T-cell (primary cell): ENCODE measurements at regions not wholly inside any gene's neighbourhood (a gene's known extent, or its start where the extent isn't known, plus 50 kb on each side); places are given as distances from the start of the nearest gene placed in this dataset.

ENCODE experiments used
- ATAC-seq, 4 experiments: fragments of 200-7000 bp in 3 of 4; fragments of 150-1000 bp in 1 of 4; cut with Tn5 transposase; replicated peaks in 1 of 4; 1 replicate in 3 of 4; 2 replicates in 1 of 4; pipeline ENCODE4 v1.10.0; 2021; ENCODE audit warnings: moderate library complexity in 3 of 4, mild to moderate bottlenecking in 2 of 4, moderate number of reproducible peaks in 1 of 4
- CTCF ChIA-PET, 2 donors: fragments of 300-600 bp; sonication (Branson Sonifier 250); formaldehyde crosslinking; loops; one replicate each; lab custom pipeline; 2022; ENCODE audit warnings: antibody characterized with exemption in 2 of 2; lab: Charles Lee
- POLR2A ChIA-PET, 2 donors: fragments of 300-600 bp; sonication (Branson Sonifier 250); formaldehyde crosslinking; loops; one replicate each; lab custom pipeline; 2022; ENCODE audit warnings: antibody characterized with exemption in 2 of 2; lab: Charles Lee
- DNase-seq, 35 experiments: peaks; one replicate each; pipeline versions ENCODE4 v3.0.0 to v3.0.0-alpha.2; 2013 to 2023
- H3K27ac ChIP-seq: one replicate; pipeline ENCODE4 v1.5.1; 2013; ENCODE audit warnings: low read length
- H3K27me3 ChIP-seq, 2 experiments: replicated peaks in 1 of 2; 1 replicate in 1 of 2; 2 replicates in 1 of 2; pipeline versions ENCODE4 v1.6.1 to v1.7.0; 2013; ENCODE audit warnings: low read length in 1 of 2, mixed read lengths in 1 of 2; ENCODE audit not compliant: control insufficient read depth in 2 of 2, insufficient read depth in 2 of 2; ENCODE audit errors: extremely low read depth in 1 of 2
- H3K36me3 ChIP-seq, 2 donors: 1 replicate in 1 of 2; 2 replicates in 1 of 2; pipeline versions ENCODE4 v1.6.1 to v1.7.0; 2013; ENCODE audit warnings: low read length in 1 of 2; ENCODE audit not compliant: control insufficient read depth in 2 of 2, insufficient read depth in 1 of 2; ENCODE audit errors: extremely low read depth in 1 of 2
- H3K4me1 ChIP-seq, 2 experiments: 1 replicate in 1 of 2; 2 replicates in 1 of 2; pipeline versions ENCODE4 v1.6.1 to v1.7.0; 2013; ENCODE audit warnings: low read length in 2 of 2, mixed read lengths in 1 of 2; ENCODE audit not compliant: insufficient read depth in 2 of 2, control insufficient read depth in 1 of 2; ENCODE audit errors: extremely low read depth in 1 of 2
- H3K4me3 ChIP-seq, 2 donors: 1 replicate in 1 of 2; 2 replicates in 1 of 2; pipeline versions ENCODE4 v1.5.1 to v1.7.0; 2013; ENCODE audit warnings: mild to moderate bottlenecking in 2 of 2, low read length in 1 of 2, moderate library complexity in 1 of 2; ENCODE audit not compliant: control insufficient read depth in 1 of 2; ENCODE audit errors: extremely low read depth in 1 of 2
- H3K9me3 ChIP-seq: 2 replicates; pipeline ENCODE4 v1.7.0; 2013
- H3K27ac Mint-ChIP-seq, 2 donors: one replicate each; pipeline ENCODE4 v1.8.0; 2020 to 2021; ENCODE audit warnings: mild to moderate bottlenecking in 2 of 2, mixed read lengths in 2 of 2
- H3K27me3 Mint-ChIP-seq, 2 donors: one replicate each; pipeline ENCODE4 v1.8.0; 2021 to 2022; ENCODE audit warnings: mixed read lengths in 2 of 2
- H3K36me3 Mint-ChIP-seq: one replicate; pipeline ENCODE4 v1.8.0; 2021; ENCODE audit warnings: mixed read lengths
- H3K4me1 Mint-ChIP-seq, 3 donors: one replicate each; pipeline ENCODE4 v1.8.0; 2020 to 2022; ENCODE audit warnings: mixed read lengths in 3 of 3, mild to moderate bottlenecking in 1 of 3
- H3K4me3 Mint-ChIP-seq, 3 donors: one replicate each; pipeline ENCODE4 v1.8.0; 2020 to 2022; ENCODE audit warnings: mild to moderate bottlenecking in 3 of 3, mixed read lengths in 3 of 3, moderate library complexity in 3 of 3
- H3K9me3 Mint-ChIP-seq, 3 donors: one replicate each; pipeline ENCODE4 v1.8.0; 2020 to 2022; ENCODE audit warnings: mixed read lengths in 3 of 3
- WGBS: methylation state at CpG from one replicate; pipeline ENCODE4 v1.1.5; 2013; ENCODE audit warnings: missing lambda C conversion rate; ENCODE audit not compliant: insufficient coverage; 5-methylcytosine and 5-hydroxymethylcytosine counted together

DNA sequence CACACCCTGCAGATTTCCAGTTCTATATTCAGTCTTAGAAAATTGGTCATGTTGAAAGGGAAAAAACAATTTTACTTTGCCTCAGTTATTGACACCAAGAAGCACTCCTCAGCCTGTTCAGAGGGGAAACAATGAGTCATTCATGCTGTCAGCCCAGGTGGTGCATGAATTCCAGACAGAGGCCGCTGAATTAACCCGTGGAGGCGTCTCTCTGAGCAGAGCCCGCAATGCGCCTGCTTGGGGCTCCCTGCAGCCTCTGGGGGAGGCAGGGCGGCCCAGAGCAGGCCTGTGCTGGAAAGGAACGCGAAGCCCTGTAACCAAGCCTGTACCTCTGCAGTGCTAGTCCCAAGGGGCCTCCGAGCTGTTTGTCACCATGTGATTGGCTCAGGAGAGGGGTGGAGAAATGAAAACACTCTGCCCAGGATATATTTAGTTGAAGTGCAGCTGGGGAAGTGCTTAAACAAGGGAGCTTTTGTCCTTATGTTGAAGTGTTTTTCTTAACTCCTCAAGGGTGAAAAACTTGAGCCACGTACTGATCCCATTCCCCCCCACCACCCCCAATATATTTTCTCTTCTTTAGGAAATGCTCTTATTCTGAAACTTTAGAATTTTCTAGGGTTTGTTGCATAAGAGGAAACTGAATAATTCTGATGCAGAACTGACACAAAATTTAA lies 68.3 kb upstream of the CHD2 start:
- ChIA-PET CTCF (interaction anchor here in 1 of 2 donors (0.5 to 2.6 kb wide), 12 partner anchors 12 to 86 kb away, joined by 3 to 22 read pairs (median 6); partner anchors contain the start of gene CHD2), POLR2A (interaction anchor here (0.5 to 2.5 kb wide), 23 partner anchors 8 to 84 kb away, joined by 3 to 35 read pairs (median 5); partner anchors contain the start of gene CHD2 (in 1 of the 2))
- Mint-ChIP-seq H3K9me3 (no peaks in the 10 kb centered on the region), H3K4me1 (peaks cover 44 to 51% (median 48%) of the 10 kb centered on the region in 3 donors), H3K27me3 (no peaks in the 10 kb centered on the region), H3K36me3 (no peaks in the 10 kb centered on the region), H3K27ac (peak overlapping the region; percentile 97 to 99), H3K4me3 (peak overlapping the region; percentile 57 to 77 (median 71))
- H3K4me1 ChIP-seq: peaks cover 33 to 35% of the 10 kb centered on the region in 2 experiments
- peak overlapping the region; percentile 29 to 47 for H3K4me3 ChIP-seq
- ATAC-seq (peak; percentile 92 to 95 (median 94)), DNase-seq (peak; percentile 67 to 90 (median 78))
- H3K36me3 ChIP-seq: no peaks in the 10 kb centered on the region
- no peaks in the 10 kb centered on the region for H3K27me3 ChIP-seq
- no peaks in the 10 kb centered on the region for H3K9me3 ChIP-seq
- WGBS: under 1% methylated on average over 9 of the region's 10 CpGs
- H3K27ac ChIP-seq: peak overlapping the region; percentile 92

DNA sequence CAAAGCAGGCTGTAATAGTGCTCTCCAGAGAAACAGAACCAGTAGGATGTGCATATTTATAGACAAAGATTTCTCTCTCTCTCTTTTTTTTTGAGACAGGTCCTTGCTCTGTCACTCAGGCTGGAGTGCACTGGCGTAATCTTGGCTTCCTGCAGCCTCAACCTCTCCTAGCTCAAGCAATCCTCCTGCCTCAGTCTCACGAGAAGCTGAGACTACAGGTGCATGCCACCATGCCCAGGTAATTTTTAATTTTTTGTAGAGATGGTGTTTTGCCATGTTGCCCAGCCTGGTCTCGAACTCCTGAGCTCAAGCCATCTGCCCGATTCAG lies 67.1 kb upstream of the CHD2 start:
- peak overlapping the region; percentile 92 for H3K27ac ChIP-seq
- DNase-seq (peak in 1 of 35 experiments; percentile 33), ATAC-seq (no peak)
- Mint-ChIP-seq H3K9me3 (no peaks in the 10 kb centered on the region), H3K4me1 (peaks cover 45 to 56% (median 53%) of the 10 kb centered on the region in 3 donors), H3K4me3 (peak overlapping the region in 1 of 3 donors; percentile 77), H3K36me3 (no peaks in the 10 kb centered on the region), H3K27ac (peak overlapping the region; percentile 97 to 99), H3K27me3 (no peaks in the 10 kb centered on the region)
- no peak overlapping the region for H3K4me3 ChIP-seq
- no peaks in the 10 kb centered on the region for H3K9me3 ChIP-seq
- no peaks in the 10 kb centered on the region for H3K36me3 ChIP-seq
- H3K4me1 ChIP-seq: peaks cover 33 to 37% of the 10 kb centered on the region in 2 experiments
- WGBS: 90% methylated on average over 2 of the region's 4 CpGs
- no peaks in the 10 kb centered on the region for H3K27me3 ChIP-seq
- ChIA-PET POLR2A (interaction anchor here (0.7 to 1.6 kb wide), 4 partner anchors 9 to 49 kb away, joined by 3 to 6 read pairs (median 4); no protein-coding TSS in a partner anchor), CTCF (interaction anchor here (0.8 to 2.6 kb wide), 3 partner anchors 49 to 84 kb away, joined by 3 to 22 read pairs (median 10); partner anchors contain the start of gene CHD2 (in 1 of the 2))

DNA sequence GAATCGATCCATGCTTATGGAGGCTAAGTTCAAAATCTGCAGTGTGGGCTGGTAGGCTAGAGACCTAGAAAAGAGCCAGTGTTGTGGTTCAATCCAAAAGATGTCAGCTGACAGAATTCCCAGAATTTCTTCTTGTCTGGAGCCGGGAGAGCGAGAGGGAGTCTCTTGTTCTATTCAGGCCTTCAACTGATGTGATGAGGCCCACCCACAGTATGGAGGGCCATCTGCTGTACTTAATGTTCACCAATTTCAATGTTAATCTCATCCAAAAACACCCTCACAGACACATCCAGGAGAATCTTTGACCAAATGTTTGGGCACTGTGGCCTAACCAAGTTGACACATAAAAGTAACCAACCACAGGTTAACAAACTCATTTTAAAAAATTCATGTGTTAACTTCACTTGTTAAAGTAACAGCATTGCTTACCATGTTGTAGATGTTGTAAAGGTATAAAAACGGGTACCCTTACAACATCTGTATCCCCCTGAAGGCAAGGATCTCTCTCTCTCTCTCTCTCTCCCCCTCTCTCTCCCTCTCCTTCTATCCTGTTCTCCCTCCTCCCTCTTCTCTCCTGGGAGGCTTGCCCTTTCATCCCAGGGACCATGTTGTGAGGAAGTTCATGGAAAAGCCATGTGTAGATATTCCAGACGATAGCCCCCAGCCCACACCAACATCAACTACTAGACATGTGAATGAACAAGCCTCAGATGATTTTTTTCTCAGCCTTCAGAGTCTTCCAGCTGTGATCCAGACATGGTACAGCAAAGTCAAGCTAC lies 66.4 kb upstream of the CHD2 start:
- POLR2A ChIA-PET: interaction anchor here (0.7 to 1.6 kb wide), 4 partner anchors 10 to 49 kb away, joined by 3 to 9 read pairs (median 4); no protein-coding TSS in a partner anchor
- H3K27ac ChIP-seq: peak overlapping the region; percentile 92
- Mint-ChIP-seq H3K4me1 (peaks cover 51 to 62% (median 59%) of the 10 kb centered on the region in 3 donors), H3K36me3 (no peaks in the 10 kb centered on the region), H3K9me3 (no peaks in the 10 kb centered on the region), H3K27ac (peak overlapping the region; percentile 97 to 99), H3K27me3 (no peaks in the 10 kb centered on the region), H3K4me3 (peak overlapping the region in 1 of 3 donors; percentile 77)
- no peaks in the 10 kb centered on the region for H3K36me3 ChIP-seq
- peaks cover 36 to 41% of the 10 kb centered on the region in 2 experiments for H3K4me1 ChIP-seq
- CTCF ChIA-PET: interaction anchor here (0.8 to 2.5 kb wide), 2 partner anchors 49 to 83 kb away, joined by 3 to 22 read pairs; no protein-coding TSS in a partner anchor
- ATAC-seq (no peak), DNase-seq (no peak)
- 100% methylated on average over 1 of the region's 5 CpGs for WGBS
- no peaks in the 10 kb centered on the region for H3K9me3 ChIP-seq
- no peaks in the 10 kb centered on the region for H3K27me3 ChIP-seq
- H3K4me3 ChIP-seq: no peak overlapping the region

DNA sequence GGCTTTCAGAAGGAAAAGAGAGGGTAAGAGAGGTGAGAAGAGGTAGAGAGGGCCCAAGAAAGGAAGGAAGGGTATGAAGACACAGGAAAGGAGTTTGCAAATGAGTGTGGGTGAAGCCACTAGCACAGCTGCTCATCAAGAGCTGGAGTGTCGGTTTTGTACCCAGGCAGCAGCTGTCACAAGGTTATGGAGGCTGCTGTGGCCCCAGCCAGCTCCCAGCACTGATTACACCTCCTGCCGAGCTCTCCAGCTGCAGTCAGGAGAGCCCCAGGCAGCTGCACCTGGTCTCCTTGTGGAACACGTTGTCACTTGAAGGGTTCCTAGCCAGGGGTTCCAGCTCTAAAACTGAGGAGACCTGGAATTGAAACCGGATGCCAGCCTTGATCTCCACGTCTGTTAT lies 60.4 kb upstream of the CHD2 start:
- Histone ChIP-seq H3K36me3 (no peaks in the 10 kb centered on the region), H3K4me3 (peak overlapping the region in 1 of 2 donors; percentile 17), H3K27me3 (no peaks in the 10 kb centered on the region), H3K27ac (peak overlapping the region; percentile 48), H3K4me1 (peaks cover 27 to 56% of the 10 kb centered on the region in 2 experiments), H3K9me3 (no peaks in the 10 kb centered on the region)
- 6% methylated on average over 3 of the region's 5 CpGs for WGBS
- DNase-seq (peak in 2 of 35 experiments; percentile 4 to 9), ATAC-seq (peak; percentile 50 to 66 (median 60))
- Mint-ChIP-seq H3K9me3 (no peaks in the 10 kb centered on the region), H3K36me3 (no peaks in the 10 kb centered on the region), H3K27me3 (no peaks in the 10 kb centered on the region), H3K4me3 (peak overlapping the region in 1 of 3 donors; percentile 64), H3K27ac (peak overlapping the region; percentile 83 to 94), H3K4me1 (peaks cover 47 to 55% (median 52%) of the 10 kb centered on the region in 3 donors)
- CTCF ChIA-PET: interaction anchor here in 1 of 2 donors (0.9 kb wide), 1 partner anchor 9 kb away, joined by 4 read pairs; no protein-coding TSS in a partner anchor
- POLR2A ChIA-PET: interaction anchor here in 1 of 2 donors (0.5 to 1.3 kb wide), 2 partner anchors 16 to 50 kb away, joined by 3 to 9 read pairs; no protein-coding TSS in a partner anchor

DNA sequence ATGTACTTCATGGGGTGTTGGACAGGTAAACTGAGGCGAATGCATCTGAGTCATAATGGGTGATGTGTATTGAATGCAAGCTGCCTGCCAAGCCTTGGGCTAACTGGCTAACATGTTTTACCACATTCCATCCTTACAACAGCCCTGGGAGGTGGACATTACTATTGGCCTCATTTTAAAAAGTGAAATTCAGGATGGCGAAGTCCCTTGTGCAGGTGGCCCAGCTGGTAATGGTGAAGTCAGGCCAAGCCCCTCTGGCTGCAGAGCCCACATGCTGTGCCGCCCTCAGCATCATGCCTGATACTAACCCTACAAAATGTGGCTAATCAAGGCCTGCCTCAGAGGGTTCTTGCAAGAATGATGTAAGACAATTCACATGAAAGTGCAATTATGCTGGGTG lies 60.0 kb upstream of the CHD2 start:
- ChIA-PET CTCF (interaction anchor here in 1 of 2 donors (0.9 kb wide), 1 partner anchor 9 kb away, joined by 4 read pairs; no protein-coding TSS in a partner anchor), POLR2A (interaction anchor here in 1 of 2 donors (0.5 to 1.3 kb wide), 3 partner anchors 11 to 50 kb away, joined by 3 to 9 read pairs (median 6); no protein-coding TSS in a partner anchor)
- H3K4me1 ChIP-seq: peaks cover 32 to 58% of the 10 kb centered on the region in 2 experiments
- Mint-ChIP-seq H3K4me1 (peaks cover 50 to 57% (median 56%) of the 10 kb centered on the region in 3 donors), H3K36me3 (no peaks in the 10 kb centered on the region), H3K4me3 (peak overlapping the region in 1 of 3 donors; percentile 64), H3K9me3 (no peaks in the 10 kb centered on the region), H3K27me3 (no peaks in the 10 kb centered on the region), H3K27ac (peak overlapping the region; percentile 83 to 94)
- no peak for ATAC-seq
- H3K27ac ChIP-seq: peak overlapping the region; percentile 48
- DNase-seq: no peak
- no peaks in the 10 kb centered on the region for H3K9me3 ChIP-seq
- H3K27me3 ChIP-seq: no peaks in the 10 kb centered on the region
- H3K4me3 ChIP-seq: no peak overlapping the region
- 100% methylated on average over 2 of the region's 3 CpGs for WGBS
- no peaks in the 10 kb centered on the region for H3K36me3 ChIP-seq
